H1 (cell line): ENCODE measurements at regions not wholly inside any gene's neighbourhood (a gene's known extent, or its start where the extent isn't known, plus 50 kb on each side); places are given as distances from the start of the nearest gene placed in this dataset.

Source experiments
- CREB1 ChIP-seq: IDR thresholded peaks from 2 replicates; pipeline ENCODE4 v1.6.1; 2012; ENCODE audit warnings: inconsistent platforms
- HDAC6 ChIP-seq: IDR thresholded peaks from one replicate; pipeline ENCODE4 v1.7.1; 2012; ENCODE audit warnings: low read depth, mild to moderate bottlenecking, inconsistent platforms, low read length, moderate library complexity
- RXRA ChIP-seq: IDR thresholded peaks from 2 replicates; pipeline ENCODE4 v1.6.1; 2011; ENCODE audit warnings: low read depth, mild to moderate bottlenecking, low read length, moderate library complexity; ENCODE audit not compliant: insufficient read depth
- TAF7 ChIP-seq: optimal IDR thresholded peaks from 2 replicates; pipeline ENCODE3; 2011; ENCODE audit warnings: low read depth, mild to moderate bottlenecking, inconsistent platforms, low read length, moderate library complexity, borderline replicate concordance

- TF ChIP-seq RXRA (no peak), CREB1 (no peak), TAF7 (no peak), HDAC6 (no peak)
Measured at GRCh38 chr2:221197225-221197856, 374.8 kb downstream of the EPHA4 start (continued).
